PC-9 (cell line): ENCODE measurements at regions not wholly inside any gene's neighbourhood (a gene's known extent, or its start where the extent isn't known, plus 50 kb on each side); places are given as distances from the start of the nearest gene placed in this dataset.

Source experiments
- BruUV-seq: library from RNA; stranded (reverse); fragments of 400-500 nt; replicated peaks from 2 replicates; lab custom pipeline; 2021; lab: Mats Ljungman, UMichigan
- CTCF ChIA-PET: fragments of 300-600 bp; sonication (Branson Sonifier 250); formaldehyde crosslinking; loops from one replicate; lab custom pipeline; 2022; ENCODE audit warnings: antibody characterized with exemption; lab: Charles Lee
- POLR2A ChIA-PET: fragments of 300-600 bp; sonication (Branson Sonifier 250); formaldehyde crosslinking; loops from one replicate; lab custom pipeline; 2022; ENCODE audit warnings: antibody characterized with exemption; ENCODE audit not compliant: unreplicated experiment; lab: Charles Lee
- DNase-seq, 2 experiments: peaks; one replicate each; pipeline versions ENCODE4 v3.0.0 to v3.0.0-alpha.2; 2015 to 2022; ENCODE audit warnings: mixed read lengths in 1 of 2
- H2AFZ ChIP-seq: fragments of 200-600 bp; sonication (generic); 2 replicates; pipeline ENCODE4 v1.8.1; 2017; ENCODE audit warnings: antibody characterized with exemption
- H3F3A ChIP-seq: fragments of 200-600 bp; sonication (generic); 2 replicates; pipeline ENCODE4 v1.8.1; 2017; ENCODE audit warnings: antibody characterized with exemption, mild to moderate bottlenecking, low read depth; ENCODE audit not compliant: insufficient read depth
- H3K27ac ChIP-seq: fragments of 200-600 bp; sonication (generic); 2 replicates; pipeline ENCODE4 v1.6.1; 2016; ENCODE audit warnings: mixed run types
- H3K27me3 ChIP-seq: fragments of 200-600 bp; sonication (generic); 2 replicates; pipeline ENCODE4 v1.6.1; 2016; ENCODE audit warnings: low read depth, mixed run types; ENCODE audit not compliant: insufficient read depth
- H3K36me3 ChIP-seq: fragments of 200-600 bp; sonication (generic); 2 replicates; pipeline ENCODE4 v1.6.1; 2016; ENCODE audit warnings: low read depth, mixed run types
- H3K4me1 ChIP-seq: fragments of 200-600 bp; sonication (generic); replicated peaks from 2 replicates; pipeline ENCODE4 v1.6.1; 2016; ENCODE audit warnings: mixed run types; ENCODE audit not compliant: insufficient read depth
- H3K4me2 ChIP-seq: fragments of 200-600 bp; sonication (generic); 2 replicates; pipeline ENCODE4 v1.6.1; 2017; ENCODE audit warnings: mixed run types
- H3K4me3 ChIP-seq: fragments of 200-600 bp; sonication (generic); 2 replicates; pipeline ENCODE4 v1.6.1; 2016; ENCODE audit warnings: mixed run types
- H3K79me2 ChIP-seq: fragments of 200-600 bp; sonication (generic); 2 replicates; pipeline ENCODE4 v1.6.1; 2017; ENCODE audit warnings: low read depth, mixed run types
- H3K9me2 ChIP-seq: fragments of 200-600 bp; sonication (generic); 2 replicates; pipeline ENCODE4 v1.8.1; 2017; ENCODE audit warnings: mild to moderate bottlenecking; ENCODE audit not compliant: insufficient read depth
- H3K9me3 ChIP-seq: fragments of 200-600 bp; sonication (generic); 2 replicates; pipeline ENCODE4 v1.8.1; 2016; ENCODE audit warnings: low read depth; ENCODE audit not compliant: insufficient read depth
- H4K20me1 ChIP-seq: fragments of 200-600 bp; sonication (generic); 2 replicates; pipeline ENCODE4 v1.8.1; 2017; ENCODE audit not compliant: insufficient read depth
- CTCF ChIP-seq: fragments of 200-600 bp; sonication (generic); conservative IDR thresholded peaks from 2 replicates; pipeline ENCODE4 v1.6.1; 2017; ENCODE audit warnings: mixed run types, antibody characterized with exemption, mild to moderate bottlenecking, moderate library complexity
- EZH2 ChIP-seq: fragments of 200-600 bp; sonication (generic); IDR thresholded peaks from 2 replicates; pipeline ENCODE4 v1.8.0; 2017; ENCODE audit warnings: antibody characterized with exemption, low read depth
- intact Hi-C: fragments of 100-400 bp; cut with micrococcal nuclease; formaldehyde crosslinking; loops from one replicate; pipeline ENCODE4 v1.10.0; 2022; ENCODE audit not compliant: unreplicated experiment

- intact Hi-C loops: no loop called here
- H3K79me2 ChIP-seq: no peaks in the 10 kb centered on the region
- no peaks in the 10 kb centered on the region for H3K9me3 ChIP-seq
- no peak overlapping the region for H3K27ac ChIP-seq
- BruUV-seq: no TSS peak
- H3K9me2 ChIP-seq: no peaks in the 10 kb centered on the region
- H3F3A ChIP-seq: no peaks in the 10 kb centered on the region
- no peak for DNase-seq
- TF ChIP-seq EZH2 (no peak), CTCF (no peak)
- H3K36me3 ChIP-seq: no peaks in the 10 kb centered on the region
- H3K27me3 ChIP-seq: peaks cover 68% of the 10 kb centered on the region; the same call in 1 of the 2 replicates
- CTCF ChIA-PET: no interaction called here
- H3K4me1 ChIP-seq: no peaks in the 10 kb centered on the region
- no peak overlapping the region for H3K4me3 ChIP-seq
- POLR2A ChIA-PET: no interaction called here
- no peak overlapping the region for H2AFZ ChIP-seq
- no peak overlapping the region for H3K4me2 ChIP-seq
- H4K20me1 ChIP-seq: no peaks in the 10 kb centered on the region
Observed at GRCh38 chr16:73337373-73338296, 289.7 kb upstream of the ZFHX3 start.

- H4K20me1 ChIP-seq: no peaks in the 10 kb centered on the region
- intact Hi-C loops: no loop called here
- H3K9me2 ChIP-seq: no peaks in the 10 kb centered on the region
- H3K27me3 ChIP-seq: peaks cover 61% of the 10 kb centered on the region
- no peak overlapping the region for H3K4me2 ChIP-seq
- no peak for DNase-seq
- no peaks in the 10 kb centered on the region for H3K79me2 ChIP-seq
- H3K4me1 ChIP-seq: no peaks in the 10 kb centered on the region
- no peak overlapping the region for H3K4me3 ChIP-seq
- H3K27ac ChIP-seq: no peak overlapping the region
- no peaks in the 10 kb centered on the region for H3K9me3 ChIP-seq
- no peaks in the 10 kb centered on the region for H3K36me3 ChIP-seq
- no peaks in the 10 kb centered on the region for H3F3A ChIP-seq
- no TSS peak for BruUV-seq
- no peak overlapping the region for H2AFZ ChIP-seq
- ChIA-PET CTCF (no interaction called here), POLR2A (no interaction called here)
- TF ChIP-seq CTCF (no peak), EZH2 (no peak)
Observed at GRCh38 chr16:73329358-73330286, 281.7 kb upstream of the ZFHX3 start.

- Histone ChIP-seq H3F3A (no peaks in the 10 kb centered on the region), H3K9me3 (peaks cover 3% of the 10 kb centered on the region; the same call in 1 of the 2 replicates), H2AFZ (no peak overlapping the region), H3K27ac (no peak overlapping the region), H3K79me2 (no peaks in the 10 kb centered on the region), H3K4me2 (no peak overlapping the region), H3K4me3 (no peak overlapping the region), H3K36me3 (no peaks in the 10 kb centered on the region), H4K20me1 (no peaks in the 10 kb centered on the region), H3K4me1 (no peaks in the 10 kb centered on the region), H3K27me3 (peaks cover 75% of the 10 kb centered on the region), H3K9me2 (no peaks in the 10 kb centered on the region)
- CTCF ChIA-PET: no interaction called here
- TF ChIP-seq EZH2: no peak
- no peak for TF ChIP-seq CTCF
- no peak for DNase-seq
- intact Hi-C loops: no loop called here
- no TSS peak for BruUV-seq
- POLR2A ChIA-PET: interaction anchor here (0.7 kb wide), 1 partner anchor 262 kb away, joined by 3 read pairs; no protein-coding TSS in a partner anchor
Observed at GRCh38 chr16:73326770-73327470, 279.0 kb upstream of the ZFHX3 start.
